Glutamatergic neuron (in vitro differentiated cells): ENCODE measurements at regions not wholly inside any gene's neighbourhood (a gene's known extent, or its start where the extent isn't known, plus 50 kb on each side); places are given as distances from the start of the nearest gene placed in this dataset.

Source experiments
- DNase-seq: peaks from one replicate; pipeline ENCODE4 v3.0.0; 2022
- H3K27ac Mint-ChIP-seq: one replicate; pipeline ENCODE4 v1.8.0; 2020; ENCODE audit warnings: mild to moderate bottlenecking, mixed read lengths, inconsistent platforms; ENCODE audit not compliant: unreplicated experiment
- H3K27me3 Mint-ChIP-seq: one replicate; pipeline ENCODE4 v1.8.0; 2020; ENCODE audit warnings: mild to moderate bottlenecking, moderate library complexity, mixed read lengths, inconsistent platforms; ENCODE audit not compliant: unreplicated experiment
- H3K36me3 Mint-ChIP-seq: one replicate; pipeline ENCODE4 v1.8.0; 2020; ENCODE audit warnings: mild to moderate bottlenecking, mixed read lengths, inconsistent platforms; ENCODE audit not compliant: unreplicated experiment
- H3K4me1 Mint-ChIP-seq: one replicate; pipeline ENCODE4 v1.8.0; 2020; ENCODE audit warnings: mild to moderate bottlenecking, low read depth, mixed read lengths, inconsistent platforms; ENCODE audit not compliant: unreplicated experiment
- H3K4me3 Mint-ChIP-seq: one replicate; pipeline ENCODE4 v1.8.0; 2020; ENCODE audit warnings: mild to moderate bottlenecking, mixed read lengths, inconsistent platforms; ENCODE audit not compliant: unreplicated experiment
- H3K9me3 Mint-ChIP-seq: one replicate; pipeline ENCODE4 v1.8.0; 2020; ENCODE audit warnings: mild to moderate bottlenecking, moderate library complexity, mixed read lengths, inconsistent platforms; ENCODE audit not compliant: unreplicated experiment
- CTCF ChIP-seq: fragments of 200-600 bp; sonication (generic); IDR thresholded peaks from one replicate; pipeline ENCODE4 v1.5.0; 2021; ENCODE audit not compliant: partially characterized antibody, unreplicated experiment

GRCh38 chr18:76621782-76622495, 126.9 kb upstream of the ZNF516 start:
- Mint-ChIP-seq H3K4me3 (peak overlapping the region; percentile 58), H3K36me3 (no peaks in the 10 kb centered on the region), H3K27me3 (no peaks in the 10 kb centered on the region), H3K27ac (no peak overlapping the region), H3K9me3 (peaks cover 2% of the 10 kb centered on the region), H3K4me1 (peaks cover 33% of the 10 kb centered on the region)
- DNase-seq = no peak
- no peak for TF ChIP-seq CTCF

- no peaks in the 10 kb centered on the region for H3K27me3 Mint-ChIP-seq
- peaks cover 2% of the 10 kb centered on the region for H3K9me3 Mint-ChIP-seq
- H3K4me3 Mint-ChIP-seq = peak overlapping the region; percentile 58
- no peak for DNase-seq
- H3K4me1 Mint-ChIP-seq = peaks cover 33% of the 10 kb centered on the region
- H3K36me3 Mint-ChIP-seq = no peaks in the 10 kb centered on the region
- TF ChIP-seq CTCF = no peak
- H3K27ac Mint-ChIP-seq = no peak overlapping the region
Observed at GRCh38 chr18:76621226-76621625, 126.2 kb upstream of the ZNF516 start.

- TF ChIP-seq CTCF = peak; percentile 44
- Mint-ChIP-seq H3K4me3 (peak overlapping the region; percentile 80), H3K36me3 (no peaks in the 10 kb centered on the region), H3K4me1 (peaks cover 33% of the 10 kb centered on the region), H3K27ac (peak overlapping the region; percentile 88), H3K27me3 (no peaks in the 10 kb centered on the region), H3K9me3 (peaks cover 4% of the 10 kb centered on the region)
- DNase-seq = peak; percentile 77
Observed at GRCh38 chr18:76620321-76621170, 125.5 kb upstream of the ZNF516 start.

GRCh38 chr18:76619621-76620315, 124.7 kb upstream of the ZNF516 start:
- no peaks in the 10 kb centered on the region for H3K36me3 Mint-ChIP-seq
- no peaks in the 10 kb centered on the region for H3K27me3 Mint-ChIP-seq
- TF ChIP-seq CTCF = no peak
- peak; percentile 42 for DNase-seq
- H3K9me3 Mint-ChIP-seq = peaks cover 4% of the 10 kb centered on the region
- H3K27ac Mint-ChIP-seq = peak overlapping the region; percentile 70
- peak overlapping the region; percentile 71 for H3K4me3 Mint-ChIP-seq
- peaks cover 33% of the 10 kb centered on the region for H3K4me1 Mint-ChIP-seq
